BJ (cell line): ENCODE measurements at regions not wholly inside any gene's neighbourhood (a gene's known extent, or its start where the extent isn't known, plus 50 kb on each side); places are given as distances from the start of the nearest gene placed in this dataset.

Source experiments
- CTCF ChIA-PET: fragments of 350-600 bp; formaldehyde crosslinking; extraction: SDS; loops from one replicate; lab custom pipeline; 2021; ENCODE audit warnings: antibody characterized with exemption, inconsistent platforms; lab: Yijun Ruan, JAX
- POLR2A ChIA-PET: fragments of 300-600 bp; sonication (Branson Sonifier 250); formaldehyde crosslinking; extraction: SDS; loops from one replicate; lab custom pipeline; 2021; ENCODE audit warnings: antibody characterized with exemption; lab: Charles Lee
- DNase-seq: peaks from one replicate; pipeline ENCODE4 v3.0.0-alpha.2; 2011; ENCODE audit warnings: low read depth
- H3K27me3 ChIP-seq: 2 replicates; pipeline ENCODE4 v1.6.0; 2011; ENCODE audit warnings: low read length; ENCODE audit not compliant: control insufficient read depth, insufficient read depth
- H3K36me3 ChIP-seq: 2 replicates; pipeline ENCODE4 v1.5.1; 2011; ENCODE audit warnings: low read length; ENCODE audit not compliant: control insufficient read depth, insufficient read depth
- H3K4me3 ChIP-seq: 2 replicates; pipeline ENCODE4 v1.5.1; 2011; ENCODE audit warnings: low read depth, mild to moderate bottlenecking, control low read depth, low read length
- TF ChIP-seq, protein P1 (sequence below): IDR thresholded peaks from 2 replicates; pipeline ENCODE4 v1.5.1; 2011; ENCODE audit warnings: low read depth, mild to moderate bottlenecking, control low read depth, inconsistent platforms, low read length, moderate library complexity; ENCODE audit not compliant: insufficient read depth

DNA sequence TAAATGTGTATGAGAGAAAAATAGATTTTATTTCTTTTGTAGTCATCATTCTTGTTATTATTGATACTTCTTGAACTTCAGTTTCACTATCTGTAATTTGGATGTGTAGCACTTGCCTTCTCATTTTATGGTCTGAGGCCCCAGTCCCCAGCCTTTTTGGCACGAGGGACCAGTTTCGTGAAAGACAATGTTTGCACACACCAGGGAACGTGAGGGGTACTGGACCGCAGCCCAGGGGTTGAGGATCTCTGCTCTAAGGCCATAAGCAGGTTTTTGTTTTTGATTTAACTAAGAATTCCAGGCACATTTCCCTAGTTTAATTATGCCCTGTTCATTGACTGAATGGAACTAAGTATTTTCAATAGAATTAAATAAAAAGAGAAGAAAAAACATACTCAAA is 261.5 kb downstream of the BMP2 start:
- no peaks in the 10 kb centered on the region for H3K36me3 ChIP-seq
- TF ChIP-seq, protein P1, sequence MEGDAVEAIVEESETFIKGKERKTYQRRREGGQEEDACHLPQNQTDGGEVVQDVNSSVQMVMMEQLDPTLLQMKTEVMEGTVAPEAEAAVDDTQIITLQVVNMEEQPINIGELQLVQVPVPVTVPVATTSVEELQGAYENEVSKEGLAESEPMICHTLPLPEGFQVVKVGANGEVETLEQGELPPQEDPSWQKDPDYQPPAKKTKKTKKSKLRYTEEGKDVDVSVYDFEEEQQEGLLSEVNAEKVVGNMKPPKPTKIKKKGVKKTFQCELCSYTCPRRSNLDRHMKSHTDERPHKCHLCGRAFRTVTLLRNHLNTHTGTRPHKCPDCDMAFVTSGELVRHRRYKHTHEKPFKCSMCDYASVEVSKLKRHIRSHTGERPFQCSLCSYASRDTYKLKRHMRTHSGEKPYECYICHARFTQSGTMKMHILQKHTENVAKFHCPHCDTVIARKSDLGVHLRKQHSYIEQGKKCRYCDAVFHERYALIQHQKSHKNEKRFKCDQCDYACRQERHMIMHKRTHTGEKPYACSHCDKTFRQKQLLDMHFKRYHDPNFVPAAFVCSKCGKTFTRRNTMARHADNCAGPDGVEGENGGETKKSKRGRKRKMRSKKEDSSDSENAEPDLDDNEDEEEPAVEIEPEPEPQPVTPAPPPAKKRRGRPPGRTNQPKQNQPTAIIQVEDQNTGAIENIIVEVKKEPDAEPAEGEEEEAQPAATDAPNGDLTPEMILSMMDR, result no peak
- DNase-seq, result no peak
- H3K4me3 ChIP-seq, result no peak overlapping the region
- no peaks in the 10 kb centered on the region for H3K27me3 ChIP-seq
- ChIA-PET POLR2A (no interaction called here), CTCF (no interaction called here)

- Histone ChIP-seq H3K27me3 (no peaks in the 10 kb centered on the region), H3K4me3 (no peak overlapping the region), H3K36me3 (no peaks in the 10 kb centered on the region)
- ChIA-PET CTCF (no interaction called here), POLR2A (no interaction called here)
- TF ChIP-seq, protein P1, result no peak
- no peak for DNase-seq
Observed at GRCh38 chr20:7031222-7031621, 263.7 kb downstream of the BMP2 start.

GRCh38 chr20:7038029-7038428 is 270.5 kb downstream of the BMP2 start:
- CTCF ChIA-PET, result interaction anchor here (0.6 kb wide), 1 partner anchor 1199 kb away, joined by 5 read pairs; no protein-coding TSS in a partner anchor
- DNase-seq, result peak; percentile 1
- TF ChIP-seq, protein P1, result no peak
- POLR2A ChIA-PET, result no interaction called here
- Histone ChIP-seq H3K27me3 (no peaks in the 10 kb centered on the region), H3K4me3 (no peak overlapping the region), H3K36me3 (no peaks in the 10 kb centered on the region)

GRCh38 chr20:7057611-7058010 is 290.1 kb downstream of the BMP2 start:
- CTCF ChIA-PET, result no interaction called here
- Histone ChIP-seq H3K36me3 (no peaks in the 10 kb centered on the region), H3K4me3 (no peak overlapping the region), H3K27me3 (no peaks in the 10 kb centered on the region)
- POLR2A ChIA-PET, result no interaction called here
- DNase-seq, result no peak
- TF ChIP-seq, protein P1, result no peak

- H3K36me3 ChIP-seq, result no peaks in the 10 kb centered on the region
- no peak for DNase-seq
- CTCF ChIA-PET, result no interaction called here
- POLR2A ChIA-PET, result no interaction called here
- H3K27me3 ChIP-seq, result no peaks in the 10 kb centered on the region
- no peak overlapping the region for H3K4me3 ChIP-seq
- TF ChIP-seq, protein P1, result no peak
Observed at GRCh38 chr20:7078804-7079203, 311.3 kb downstream of the BMP2 start.
